Fibroblast of skin of left quadriceps (primary cell): ENCODE measurements at regions not wholly inside any gene's neighbourhood (a gene's known extent, or its start where the extent isn't known, plus 50 kb on each side); places are given as distances from the start of the nearest gene placed in this dataset.

Experiments used
- DNase-seq, 2 experiments: peaks; one replicate each; pipeline ENCODE4 v3.0.0-alpha.2; 2013; ENCODE audit warnings: low read depth in 2 of 2

- no peak for DNase-seq
Measured at GRCh38 chr6:1091900-1092299, 220.0 kb upstream of the FOXQ1 start.

GRCh38 chr6:1089859-1090258 lies 222.0 kb upstream of the FOXQ1 start:
- no peak for DNase-seq

GRCh38 chr6:1088492-1089001 lies 223.4 kb upstream of the FOXQ1 start:
- no peak for DNase-seq

- DNase-seq: no peak
Measured at GRCh38 chr6:1087154-1087843, 224.6 kb upstream of the FOXQ1 start.

- DNase-seq: no peak
Measured at GRCh38 chr6:1086446-1087153, 225.3 kb upstream of the FOXQ1 start.

GRCh38 chr6:1082285-1082935 lies 229.5 kb upstream of the FOXQ1 start:
- peak; percentile 52 to 63 for DNase-seq

GRCh38 chr6:1081551-1082284 lies 230.2 kb upstream of the FOXQ1 start:
- DNase-seq: peak; percentile 82 to 83

- no peak for DNase-seq
Measured at GRCh38 chr6:1080453-1081337, 231.2 kb upstream of the FOXQ1 start.

GRCh38 chr6:1079525-1079924 lies 232.4 kb upstream of the FOXQ1 start:
- DNase-seq: no peak

- no peak for DNase-seq
Measured at GRCh38 chr6:1077478-1078416, 234.2 kb upstream of the FOXQ1 start.

- DNase-seq: no peak
Measured at GRCh38 chr6:1076531-1077459, 235.1 kb upstream of the FOXQ1 start.

GRCh38 chr6:1075880-1076279 lies 236.0 kb upstream of the FOXQ1 start:
- DNase-seq: no peak

- DNase-seq: no peak
Measured at GRCh38 chr6:1075444-1075843, 236.5 kb upstream of the FOXQ1 start.

- no peak for DNase-seq
Measured at GRCh38 chr6:1070085-1070521, 241.8 kb upstream of the FOXQ1 start.

- no peak for DNase-seq
Measured at GRCh38 chr6:1068905-1069304, 243.0 kb upstream of the FOXQ1 start.

GRCh38 chr6:1068068-1068467 lies 243.8 kb upstream of the FOXQ1 start:
- no peak for DNase-seq

GRCh38 chr6:1067346-1067745 lies 244.6 kb upstream of the FOXQ1 start:
- DNase-seq: no peak

- no peak for DNase-seq
Measured at GRCh38 chr6:1066449-1067090, 245.3 kb upstream of the FOXQ1 start.
